ENCODE measurements at regions not wholly inside any gene's neighbourhood (a gene's known extent, or its start where the extent isn't known, plus 50 kb on each side); places are given as distances from the start of the nearest gene placed in this dataset.

- Histone ChIP-seq H3K27me3 (no peaks in the 10 kb centered on the region), H3K27ac (no peak overlapping the region), H3K4me2 (no peak overlapping the region), H3K9me3 (replicated peaks in 1 of 11) (peaks cover 0 to 10% (median 0%) of the 10 kb centered on the region in 11 experiments; a peak in 4 of 22 replicates), H3K4me1 (no peaks in the 10 kb centered on the region), H3K9ac (no peak overlapping the region), H4K20me1 (no peaks in the 10 kb centered on the region), H3K4me3 (no peak overlapping the region), H3K36me3 (no peaks in the 10 kb centered on the region)
- TF ChIP-seq Cebpa-rat (IDR thresholded peaks at IDR 0.05), result no peak
Observed at GRCh38 chr6:4192627-4193026, 57.3 kb upstream of the ECI2 start.

GRCh38 chr6:4192173-4192572, 56.8 kb upstream of the ECI2 start:
- Histone ChIP-seq H3K4me1 (no peaks in the 10 kb centered on the region), H3K27me3 (no peaks in the 10 kb centered on the region), H3K4me2 (no peak overlapping the region), H4K20me1 (no peaks in the 10 kb centered on the region), H3K4me3 (no peak overlapping the region), H3K36me3 (no peaks in the 10 kb centered on the region), H3K9me3 (replicated peaks in 1 of 11) (peaks cover 0 to 10% (median 0%) of the 10 kb centered on the region in 11 experiments; a peak in 4 of 22 replicates), H3K27ac (no peak overlapping the region), H3K9ac (no peak overlapping the region)
- no peak for TF ChIP-seq Cebpa-rat (IDR thresholded peaks at IDR 0.05)

DNA sequence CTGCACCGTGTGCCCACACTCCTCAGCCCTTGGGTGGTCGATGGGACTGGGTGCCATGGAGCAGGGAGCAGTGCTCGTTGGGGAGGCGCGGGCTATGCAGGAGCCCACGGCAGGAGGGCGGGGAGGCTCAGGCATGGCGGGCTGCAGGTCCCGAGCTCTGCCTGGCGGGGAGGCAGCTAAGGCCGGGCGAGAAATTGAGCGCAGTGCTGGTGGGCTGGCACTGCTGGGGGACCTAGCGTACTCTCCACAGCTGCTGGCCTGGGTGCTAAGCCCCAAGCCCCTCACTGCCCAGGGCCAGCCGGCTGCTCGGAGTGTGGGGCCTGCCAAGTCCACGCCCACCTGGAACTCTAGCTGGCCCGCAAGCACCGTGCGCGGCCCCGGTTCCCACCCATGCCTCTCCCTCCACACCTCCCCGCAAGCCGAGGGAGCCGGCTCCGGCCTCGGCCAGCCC, 55.9 kb upstream of the ECI2 start:
- H3K4me1 ChIP-seq, result no peaks in the 10 kb centered on the region
- peaks cover 0 to 10% (median 0%) of the 10 kb centered on the region in 11 experiments; a peak in 4 of 22 replicates for H3K9me3 ChIP-seq (replicated peaks in 1 of 11)
- TF ChIP-seq Cebpa-rat (IDR thresholded peaks at IDR 0.05), result no peak
- H3K27me3 ChIP-seq, result no peaks in the 10 kb centered on the region
- H3K27ac ChIP-seq, result no peak overlapping the region
- H3K36me3 ChIP-seq, result no peaks in the 10 kb centered on the region
- no peak overlapping the region for H3K9ac ChIP-seq
- no peaks in the 10 kb centered on the region for H4K20me1 ChIP-seq
- no peak overlapping the region for H3K4me2 ChIP-seq
- H3K4me3 ChIP-seq, result no peak overlapping the region

DNA sequence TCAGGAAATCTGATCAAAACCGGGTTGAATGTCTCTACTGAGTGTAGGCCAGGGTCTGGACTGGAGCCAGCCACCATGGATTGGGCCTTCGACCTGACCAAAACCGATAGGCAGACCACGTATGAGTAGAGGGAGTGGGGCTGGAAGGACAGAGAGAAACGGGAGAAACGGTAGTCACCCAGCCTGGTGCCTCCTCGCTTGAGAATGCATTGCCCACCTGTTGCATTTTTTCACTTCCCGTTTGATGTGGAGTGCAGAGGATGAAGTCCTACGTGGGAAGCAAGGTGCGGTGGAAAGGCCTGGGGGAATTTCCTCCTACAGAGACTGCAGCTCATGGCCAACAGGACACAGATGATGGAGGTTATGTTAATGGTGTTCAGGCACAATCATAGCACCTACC, 53.9 kb upstream of the ECI2 start:
- H3K9me3 ChIP-seq (replicated peaks in 1 of 11), result peaks cover 0 to 7% (median 0%) of the 10 kb centered on the region in 11 experiments; a peak in 3 of 22 replicates

DNA sequence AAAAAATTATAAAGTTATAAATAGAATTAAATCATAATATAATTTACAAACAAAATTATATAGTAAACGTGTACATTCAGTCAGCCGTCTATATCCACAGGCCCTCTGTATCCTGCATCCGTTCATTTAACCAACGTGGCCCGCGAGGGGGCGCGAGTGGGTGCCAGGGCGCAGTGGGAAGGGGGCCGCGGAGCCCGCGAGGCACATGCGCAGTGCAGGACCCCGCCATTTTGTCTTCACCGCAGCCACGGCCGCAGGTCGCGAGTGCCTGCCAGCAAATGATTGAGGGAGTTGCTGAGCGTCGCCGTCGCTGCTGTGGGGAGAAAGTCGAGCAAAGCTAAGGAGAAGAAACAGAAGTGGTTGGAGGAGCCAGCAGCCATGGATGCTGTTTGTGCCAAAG, 53.4 kb upstream of the ECI2 start:
- H3K4me2 ChIP-seq, result no peak overlapping the region
- no peaks in the 10 kb centered on the region for H3K36me3 ChIP-seq
- H3K9ac ChIP-seq, result no peak overlapping the region
- TF ChIP-seq Cebpa-rat (IDR thresholded peaks at IDR 0.05), result no peak
- H3K9me3 ChIP-seq (replicated peaks in 1 of 11), result peaks cover 0 to 7% (median 0%) of the 10 kb centered on the region in 11 experiments; a peak in 3 of 22 replicates
- H3K27ac ChIP-seq, result no peak overlapping the region
- H3K4me3 ChIP-seq, result no peak overlapping the region
- H3K4me1 ChIP-seq, result no peaks in the 10 kb centered on the region
- no peaks in the 10 kb centered on the region for H3K27me3 ChIP-seq
- H4K20me1 ChIP-seq, result no peaks in the 10 kb centered on the region

More for the DNA sequence above, 53.9 kb upstream of the ECI2 start:
- no peak for TF ChIP-seq Cebpa-rat (IDR thresholded peaks at IDR 0.05)
- H3K36me3 ChIP-seq, result no peaks in the 10 kb centered on the region
- no peaks in the 10 kb centered on the region for H3K27me3 ChIP-seq
- H3K27ac ChIP-seq, result no peak overlapping the region
- H3K4me2 ChIP-seq, result no peak overlapping the region
- no peaks in the 10 kb centered on the region for H3K4me1 ChIP-seq
- no peak overlapping the region for H3K4me3 ChIP-seq
- H4K20me1 ChIP-seq, result no peaks in the 10 kb centered on the region
- H3K9ac ChIP-seq, result no peak overlapping the region

DNA sequence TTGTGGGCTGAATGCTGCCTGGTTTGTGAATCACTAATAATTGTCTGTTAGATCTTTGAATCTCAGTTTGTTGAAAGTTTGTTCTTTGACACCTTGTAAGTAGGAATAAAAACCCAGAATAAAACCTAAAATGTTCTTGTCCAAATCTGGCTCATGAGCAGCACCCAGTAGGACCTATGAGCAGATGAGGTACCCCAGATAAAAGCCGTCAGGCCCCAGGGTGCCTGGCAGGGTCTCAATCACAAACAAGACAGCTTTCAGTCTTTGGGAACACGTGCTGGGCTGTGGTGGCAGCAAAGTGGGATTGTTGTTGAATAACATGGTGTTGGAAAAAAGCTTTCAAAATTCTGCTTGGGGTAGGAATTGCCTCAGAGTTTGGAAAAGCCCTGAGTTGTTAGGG, 52.1 kb upstream of the ECI2 start:
- Histone ChIP-seq H3K4me2 (no peak overlapping the region), H3K9ac (no peak overlapping the region), H3K27me3 (no peaks in the 10 kb centered on the region), H3K27ac (no peak overlapping the region), H3K9me3 (replicated peaks in 1 of 11) (peaks cover 0 to 7% (median 0%) of the 10 kb centered on the region in 11 experiments; a peak in 3 of 22 replicates), H3K4me3 (no peak overlapping the region), H3K4me1 (no peaks in the 10 kb centered on the region), H4K20me1 (no peaks in the 10 kb centered on the region), H3K36me3 (no peaks in the 10 kb centered on the region)
- TF ChIP-seq Cebpa-rat (IDR thresholded peaks at IDR 0.05), result no peak

DNA sequence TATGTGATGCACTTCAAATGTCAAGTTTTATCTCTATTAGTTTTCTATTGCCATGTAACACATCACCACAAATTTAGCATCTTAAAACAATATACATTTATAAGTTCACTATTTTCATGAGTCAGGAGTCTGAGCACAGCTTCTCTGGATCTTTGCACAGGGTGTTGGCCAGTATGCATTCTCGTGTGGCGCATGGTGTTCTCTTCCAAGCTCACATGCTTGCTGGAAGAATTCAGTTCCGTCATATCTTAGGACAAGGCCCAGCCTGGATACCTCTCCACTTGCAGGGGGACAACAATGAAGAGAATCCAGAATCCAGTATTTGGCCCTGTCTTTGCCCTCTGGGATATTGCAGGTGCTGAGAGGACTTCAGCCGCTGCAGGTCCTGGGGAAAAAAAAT, 51.0 kb upstream of the ECI2 start:
- H3K4me3 ChIP-seq, result no peak overlapping the region
- TF ChIP-seq Cebpa-rat (IDR thresholded peaks at IDR 0.05), result no peak

DNA sequence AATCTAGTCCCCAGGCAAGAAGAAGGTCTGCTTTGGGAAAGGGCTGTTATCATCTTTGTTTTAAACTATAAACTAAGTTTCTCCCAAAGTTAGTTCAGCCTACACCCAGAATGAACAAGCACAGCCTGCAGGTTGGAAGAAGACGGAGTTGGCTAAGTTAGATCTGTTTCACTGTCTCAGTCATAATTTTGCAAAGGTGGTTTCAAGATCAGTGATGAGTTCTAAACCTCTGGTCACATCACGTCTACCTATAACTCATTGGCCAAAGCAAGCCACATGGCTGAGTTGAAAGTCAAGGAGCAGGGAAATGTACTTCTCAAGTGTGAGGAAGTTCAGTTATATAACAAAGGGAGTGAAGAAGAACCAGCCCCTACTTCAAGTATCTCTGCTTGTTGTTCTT, 50.5 kb upstream of the ECI2 start:
- Histone ChIP-seq H3K4me2 (no peak overlapping the region), H4K20me1 (no peaks in the 10 kb centered on the region), H3K4me3 (no peak overlapping the region), H3K4me1 (no peaks in the 10 kb centered on the region), H3K27ac (no peak overlapping the region), H3K9ac (no peak overlapping the region), H3K36me3 (no peaks in the 10 kb centered on the region), H3K27me3 (no peaks in the 10 kb centered on the region), H3K9me3 (replicated peaks in 1 of 11) (no peaks in the 10 kb centered on the region; a peak in 2 of 22 replicates)
- no peak for TF ChIP-seq Cebpa-rat (IDR thresholded peaks at IDR 0.05)

More for the DNA sequence above, 51.0 kb upstream of the ECI2 start:
- H3K27ac ChIP-seq, result no peak overlapping the region
- H3K4me1 ChIP-seq, result no peaks in the 10 kb centered on the region
- H3K4me2 ChIP-seq, result no peak overlapping the region
- H3K9ac ChIP-seq, result no peak overlapping the region
- no peaks in the 10 kb centered on the region for H4K20me1 ChIP-seq
- no peaks in the 10 kb centered on the region for H3K27me3 ChIP-seq
- H3K9me3 ChIP-seq (replicated peaks in 1 of 11), result peaks cover 0 to 3% (median 0%) of the 10 kb centered on the region in 11 experiments; a peak in 3 of 22 replicates
- no peaks in the 10 kb centered on the region for H3K36me3 ChIP-seq

DNA sequence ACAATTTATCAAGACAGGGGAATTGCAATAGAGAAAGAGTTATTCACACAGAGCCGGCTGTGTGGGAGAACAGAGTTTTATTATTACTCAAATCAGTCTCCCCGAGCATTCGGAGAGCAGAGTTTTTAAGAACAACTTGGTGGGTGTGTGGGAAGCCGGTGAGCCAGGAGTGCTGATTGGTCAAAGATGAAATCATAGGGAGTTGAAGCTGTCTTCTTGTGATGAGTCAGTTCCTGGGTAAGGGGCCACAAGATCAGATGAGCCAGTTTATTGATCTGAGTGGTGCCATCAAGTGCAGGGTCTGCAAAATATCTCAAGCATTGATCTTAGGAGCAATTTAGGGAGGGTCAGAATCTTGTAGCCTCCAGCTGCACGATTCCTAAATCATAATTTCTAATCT, 50.0 kb upstream of the ECI2 start:
- H3K27ac ChIP-seq, result no peak overlapping the region
- no peak overlapping the region for H3K9ac ChIP-seq
- H3K4me1 ChIP-seq, result no peaks in the 10 kb centered on the region
- H3K27me3 ChIP-seq, result no peaks in the 10 kb centered on the region
- no peaks in the 10 kb centered on the region for H4K20me1 ChIP-seq
- no peak for TF ChIP-seq Cebpa-rat (IDR thresholded peaks at IDR 0.05)
- H3K9me3 ChIP-seq (replicated peaks in 1 of 11), result no peaks in the 10 kb centered on the region; a peak in 2 of 22 replicates
- no peaks in the 10 kb centered on the region for H3K36me3 ChIP-seq
- H3K4me2 ChIP-seq, result no peak overlapping the region
- no peak overlapping the region for H3K4me3 ChIP-seq

Measured in BLaER1 treated with 17β-estradiol and CSF1 and Interleukin-3, amounts not matched to agents 10 nM and 100 nM (cell line).